ENCODE measurements at regions not wholly inside any gene's neighbourhood (a gene's known extent, or its start where the extent isn't known, plus 50 kb on each side); places are given as distances from the start of the nearest gene placed in this dataset.

GRCh38 chr16:62939687-62940086, 903.4 kb upstream of the CDH8 start:
- Histone ChIP-seq H3K27ac (ENCODE audit: low read depth, low read length) (no peak overlapping the region), H3K36me3 (ENCODE audit: insufficient read depth, low read length) (no peaks in the 10 kb centered on the region), H3K4me3 (ENCODE audit: insufficient read depth, low read length) (no peak overlapping the region), H3K4me1 (ENCODE audit: insufficient read depth, low read length) (no peaks in the 10 kb centered on the region), H3K9me3 (ENCODE audit: low read depth, low read length) (no peaks in the 10 kb centered on the region), H3K27me3 (ENCODE audit: insufficient read depth, low read length) (no peaks in the 10 kb centered on the region), H4K20me1 (ENCODE audit: insufficient read depth, low read length) (no peaks in the 10 kb centered on the region), H2AFZ (ENCODE audit: low read length) (no peak overlapping the region), H3K4me2 (ENCODE audit: insufficient read depth, low read length) (no peak overlapping the region), H3K79me2 (ENCODE audit: insufficient read depth, low read length) (no peaks in the 10 kb centered on the region)
- no peak for TF ChIP-seq CTCF (IDR thresholded peaks at IDR 0.05; ENCODE audit: extremely low read depth, low read depth, low read length)
- no peak for DNase-seq (ENCODE audit: insufficient read length, low spot score, missing footprints)

- no peak for TF ChIP-seq CTCF (IDR thresholded peaks at IDR 0.05; ENCODE audit: extremely low read depth, low read depth, low read length)
Observed at GRCh38 chr16:62933929-62934328, 897.7 kb upstream of the CDH8 start.

GRCh38 chr16:62929593-62929992, 893.4 kb upstream of the CDH8 start:
- Histone ChIP-seq H3K27me3 (ENCODE audit: insufficient read depth, low read length) (no peaks in the 10 kb centered on the region), H2AFZ (ENCODE audit: low read length) (no peak overlapping the region), H3K27ac (ENCODE audit: low read depth, low read length) (no peak overlapping the region), H3K9me3 (ENCODE audit: low read depth, low read length) (peaks cover 6% of the 10 kb centered on the region), H3K4me3 (ENCODE audit: insufficient read depth, low read length) (no peak overlapping the region), H3K36me3 (ENCODE audit: insufficient read depth, low read length) (no peaks in the 10 kb centered on the region), H3K4me2 (ENCODE audit: insufficient read depth, low read length) (no peak overlapping the region), H3K4me1 (ENCODE audit: insufficient read depth, low read length) (no peaks in the 10 kb centered on the region), H3K79me2 (ENCODE audit: insufficient read depth, low read length) (no peaks in the 10 kb centered on the region), H4K20me1 (ENCODE audit: insufficient read depth, low read length) (no peaks in the 10 kb centered on the region)
- TF ChIP-seq CTCF (IDR thresholded peaks at IDR 0.05; ENCODE audit: extremely low read depth, low read depth, low read length) = no peak
- DNase-seq (ENCODE audit: insufficient read length, low spot score, missing footprints) = no peak

More at GRCh38 chr16:62933929-62934328, 897.7 kb upstream of the CDH8 start:
- no peak overlapping the region for H3K27ac ChIP-seq (ENCODE audit: low read depth, low read length)
- no peak for DNase-seq (ENCODE audit: insufficient read length, low spot score, missing footprints)
- H3K4me3 ChIP-seq (ENCODE audit: insufficient read depth, low read length) = no peak overlapping the region
- no peaks in the 10 kb centered on the region for H3K27me3 ChIP-seq (ENCODE audit: insufficient read depth, low read length)
- no peaks in the 10 kb centered on the region for H3K4me1 ChIP-seq (ENCODE audit: insufficient read depth, low read length)
- H3K36me3 ChIP-seq (ENCODE audit: insufficient read depth, low read length) = no peaks in the 10 kb centered on the region
- H3K79me2 ChIP-seq (ENCODE audit: insufficient read depth, low read length) = no peaks in the 10 kb centered on the region
- no peaks in the 10 kb centered on the region for H4K20me1 ChIP-seq (ENCODE audit: insufficient read depth, low read length)
- no peak overlapping the region for H2AFZ ChIP-seq (ENCODE audit: low read length)
- H3K9me3 ChIP-seq (ENCODE audit: low read depth, low read length) = peaks cover 6% of the 10 kb centered on the region
- H3K4me2 ChIP-seq (ENCODE audit: insufficient read depth, low read length) = no peak overlapping the region

- Histone ChIP-seq H3K79me2 (ENCODE audit: insufficient read depth, low read length) (no peaks in the 10 kb centered on the region), H3K27ac (ENCODE audit: low read depth, low read length) (no peak overlapping the region), H2AFZ (ENCODE audit: low read length) (no peak overlapping the region), H3K4me2 (ENCODE audit: insufficient read depth, low read length) (no peak overlapping the region), H4K20me1 (ENCODE audit: insufficient read depth, low read length) (no peaks in the 10 kb centered on the region), H3K27me3 (ENCODE audit: insufficient read depth, low read length) (no peaks in the 10 kb centered on the region), H3K4me3 (ENCODE audit: insufficient read depth, low read length) (no peak overlapping the region), H3K4me1 (ENCODE audit: insufficient read depth, low read length) (no peaks in the 10 kb centered on the region), H3K9me3 (ENCODE audit: low read depth, low read length) (peaks cover 9% of the 10 kb centered on the region), H3K36me3 (ENCODE audit: insufficient read depth, low read length) (no peaks in the 10 kb centered on the region)
- DNase-seq (ENCODE audit: insufficient read length, low spot score, missing footprints) = no peak
- TF ChIP-seq CTCF (IDR thresholded peaks at IDR 0.05; ENCODE audit: extremely low read depth, low read depth, low read length) = no peak
Observed at GRCh38 chr16:62927122-62927521, 890.9 kb upstream of the CDH8 start.

Measured in osteoblast (primary cell).